ENCODE measurements at regions not wholly inside any gene's neighbourhood (a gene's known extent, or its start where the extent isn't known, plus 50 kb on each side); places are given as distances from the start of the nearest gene placed in this dataset.

DNA sequence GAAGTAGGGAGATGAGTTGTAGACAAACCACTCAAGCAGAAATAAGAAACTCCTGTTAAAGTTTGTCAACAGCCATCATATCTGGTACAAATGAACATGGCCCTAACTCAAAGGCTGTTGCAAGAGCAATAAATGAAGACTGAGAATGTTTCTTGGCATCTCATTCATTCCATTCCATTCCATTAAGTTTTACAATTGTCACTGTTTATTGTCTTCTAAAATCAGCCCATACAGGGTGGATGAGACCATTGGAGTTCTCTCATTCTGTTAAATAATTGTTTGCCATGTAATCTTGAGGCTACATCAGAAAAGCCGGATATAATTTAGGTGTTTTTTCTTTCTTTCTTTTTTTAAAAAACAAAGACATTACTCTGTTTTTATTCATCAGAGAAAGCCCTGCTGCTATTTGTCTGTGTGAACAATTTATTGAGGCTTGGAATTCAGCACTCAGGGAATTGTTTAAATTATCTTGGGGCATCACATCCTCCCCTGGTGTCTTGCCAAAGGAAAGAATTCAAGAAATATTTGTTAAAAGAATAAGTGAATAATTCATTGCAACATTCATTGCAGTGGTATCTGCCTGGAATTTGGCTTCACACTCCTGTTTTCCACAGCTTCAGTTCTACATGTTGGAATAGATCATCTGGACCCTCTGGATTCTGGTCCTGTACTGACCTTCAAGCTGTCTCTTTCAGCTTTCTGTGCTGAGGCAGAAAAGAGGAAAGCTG, 604.5 kb downstream of the PLPP3 start:
- DNase-seq (ENCODE audit: low read depth) = no peak

DNA sequence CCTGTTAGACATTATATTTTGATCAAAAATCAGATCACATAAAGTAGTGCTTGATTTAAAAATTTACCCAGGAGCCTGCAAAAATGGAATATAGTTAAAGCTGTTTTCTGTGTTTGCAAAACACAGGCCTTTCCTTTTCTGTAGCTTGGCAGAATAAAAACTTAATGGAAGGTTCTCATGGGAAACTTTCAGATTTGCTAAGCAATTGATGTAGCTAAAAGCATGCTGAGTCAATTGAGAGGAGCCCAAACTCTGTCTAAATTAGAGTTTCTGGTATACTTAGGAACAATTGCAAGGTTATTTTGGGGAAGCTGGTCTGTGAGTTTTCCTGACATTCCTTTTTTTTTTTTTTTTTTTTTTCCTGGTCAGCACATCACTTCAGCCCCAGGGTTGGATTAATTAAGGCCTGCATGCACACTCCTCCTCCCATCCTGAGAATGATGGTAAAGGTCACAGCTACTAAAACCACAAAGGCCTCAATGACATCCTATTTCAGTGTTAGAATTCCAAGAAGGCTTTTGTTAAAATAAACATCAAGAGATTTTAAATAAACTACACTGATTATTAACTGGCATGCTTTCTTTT, 608.7 kb downstream of the PLPP3 start:
- DNase-seq (ENCODE audit: low read depth) = no peak

DNA sequence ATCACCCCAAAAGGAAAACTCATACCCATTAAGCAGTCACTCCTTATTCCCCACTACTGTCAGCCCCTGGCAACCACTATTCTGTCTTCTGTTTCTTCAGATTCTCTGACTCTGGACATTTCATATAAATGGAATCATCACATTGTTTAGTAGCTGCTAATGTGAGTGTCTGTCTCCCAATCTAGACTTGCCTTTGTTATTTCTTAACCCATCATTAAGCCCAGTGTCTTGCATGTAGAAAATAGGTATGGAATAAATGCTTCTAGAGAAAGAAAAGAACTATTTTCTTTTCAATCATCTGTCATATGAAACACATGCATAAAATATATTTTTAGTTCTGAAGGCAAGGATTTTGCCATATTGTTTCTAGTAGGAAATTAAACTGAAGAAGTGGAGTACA, 610.0 kb downstream of the PLPP3 start:
- no peak for DNase-seq (ENCODE audit: low read depth)

DNA sequence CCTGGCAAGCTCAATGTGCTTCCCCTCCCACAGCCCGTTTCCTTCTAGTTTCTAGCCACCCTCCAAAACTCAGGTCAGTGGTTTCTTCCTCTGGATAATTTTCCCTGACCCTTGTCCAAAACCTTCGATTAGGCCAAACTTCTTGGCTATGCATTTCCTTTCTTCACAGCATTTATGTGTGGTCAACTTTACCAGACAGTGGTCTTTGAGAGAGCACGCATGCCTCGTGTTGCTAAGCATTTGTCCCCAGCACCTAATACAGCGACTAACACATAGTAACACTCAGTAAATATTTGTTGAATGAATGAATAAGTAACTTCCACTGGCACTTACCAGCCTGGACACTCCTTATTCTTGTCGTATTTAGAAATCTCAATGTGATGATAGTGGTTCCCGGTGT, 610.7 kb downstream of the PLPP3 start:
- no peak for DNase-seq (ENCODE audit: low read depth)

DNA sequence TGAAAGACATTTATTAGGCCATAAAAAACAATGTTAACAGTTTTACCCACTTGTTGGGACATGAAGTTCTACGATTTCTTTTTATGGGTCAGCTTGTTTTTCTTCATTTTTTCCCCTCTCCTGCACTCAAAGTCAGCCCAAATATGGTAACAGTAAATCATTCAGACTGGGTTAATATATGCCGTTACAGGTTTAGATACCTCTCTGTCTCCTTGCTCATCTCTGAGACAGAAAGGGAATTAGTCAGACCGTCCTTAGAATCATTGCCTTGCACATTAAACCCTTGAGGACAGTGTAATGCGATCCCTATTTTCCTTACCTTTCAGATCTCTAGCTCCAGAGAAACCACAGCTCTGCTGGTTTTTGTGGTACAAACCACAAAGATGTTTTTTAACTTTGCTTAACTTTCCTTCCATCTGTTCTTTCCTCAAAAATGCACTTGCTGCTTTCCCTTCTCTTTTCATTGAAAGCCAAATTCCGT, 613.3 kb downstream of the PLPP3 start:
- no peak for DNase-seq (ENCODE audit: low read depth)

DNA sequence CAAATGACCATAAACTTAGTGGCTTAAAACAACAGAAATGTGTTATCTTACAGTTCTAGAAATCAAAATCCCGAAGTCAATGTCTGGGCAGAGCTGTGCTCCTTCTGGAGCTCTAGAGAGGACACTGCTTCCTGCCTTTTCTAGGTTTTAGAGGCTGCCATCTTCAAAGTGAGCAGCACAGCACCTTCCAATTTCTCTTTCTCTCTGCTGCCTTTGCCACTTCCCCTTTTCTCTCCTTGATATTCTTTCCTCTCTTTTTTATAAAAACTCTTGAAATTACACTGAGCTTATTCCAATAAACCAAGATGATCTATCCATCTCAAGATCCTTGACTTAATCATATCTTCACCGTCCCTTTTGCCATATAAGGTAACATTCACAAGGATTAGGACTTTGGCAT, 616.9 kb downstream of the PLPP3 start:
- no peak for DNase-seq (ENCODE audit: low read depth)

DNA sequence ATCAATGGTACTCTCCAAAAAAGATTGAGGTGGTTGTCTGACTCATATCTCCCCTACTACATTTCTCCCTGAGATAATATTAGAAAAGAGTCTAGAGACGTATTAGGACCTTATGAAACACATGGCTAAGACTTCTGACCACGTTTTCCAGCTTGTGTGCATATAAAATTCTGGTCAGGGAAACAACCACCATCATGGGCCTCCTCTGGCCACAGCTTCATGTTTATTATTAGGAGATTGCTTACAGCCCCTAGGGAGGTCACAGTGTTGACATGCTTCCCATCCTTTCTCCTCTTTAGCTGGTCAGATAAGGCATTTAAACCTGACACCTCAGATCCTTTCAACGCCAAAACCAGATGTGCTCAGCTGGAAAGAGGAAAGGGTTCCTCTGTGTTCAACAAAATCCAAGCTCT, 620.2 kb downstream of the PLPP3 start:
- no peak for DNase-seq (ENCODE audit: low read depth)

DNA sequence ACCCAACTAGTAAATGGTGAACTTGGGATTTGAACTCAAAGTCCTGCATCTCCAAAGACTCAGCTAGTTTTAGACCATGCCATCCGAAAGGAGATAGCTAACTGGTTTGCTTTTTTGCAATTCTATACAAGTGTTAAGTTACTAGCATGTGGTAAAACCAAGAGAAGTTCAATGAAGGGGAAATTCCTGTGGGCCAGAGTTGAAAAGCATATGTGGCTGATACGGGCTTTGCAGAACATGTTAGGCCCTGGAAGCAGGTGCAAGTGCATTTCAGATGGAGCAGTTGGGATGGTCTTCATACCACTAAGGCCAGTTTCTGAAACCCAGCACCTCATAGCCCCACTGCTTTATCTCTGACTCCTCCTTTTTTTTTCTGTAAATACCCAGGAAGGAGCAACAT, 620.9 kb downstream of the PLPP3 start:
- no peak for DNase-seq (ENCODE audit: low read depth)

DNA sequence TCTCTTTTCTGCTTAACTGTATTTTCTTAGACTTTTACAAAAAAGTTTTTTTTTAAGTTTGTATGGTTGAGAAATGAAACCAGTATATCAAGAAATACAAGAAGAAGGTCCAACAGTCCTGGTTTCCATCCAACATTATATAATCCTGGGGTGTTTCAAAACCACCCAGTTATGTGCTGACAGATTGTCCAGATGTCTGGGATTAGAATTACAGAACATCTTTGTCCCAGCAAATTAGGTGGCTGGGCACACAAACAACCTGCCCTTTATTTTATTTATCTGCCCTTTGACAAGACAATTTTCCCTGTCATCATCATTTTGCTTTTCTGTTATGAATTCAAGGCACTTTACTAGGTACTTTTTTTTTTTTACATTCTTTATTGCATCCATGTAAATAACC, 622.1 kb downstream of the PLPP3 start:
- no peak for DNase-seq (ENCODE audit: low read depth)

DNA sequence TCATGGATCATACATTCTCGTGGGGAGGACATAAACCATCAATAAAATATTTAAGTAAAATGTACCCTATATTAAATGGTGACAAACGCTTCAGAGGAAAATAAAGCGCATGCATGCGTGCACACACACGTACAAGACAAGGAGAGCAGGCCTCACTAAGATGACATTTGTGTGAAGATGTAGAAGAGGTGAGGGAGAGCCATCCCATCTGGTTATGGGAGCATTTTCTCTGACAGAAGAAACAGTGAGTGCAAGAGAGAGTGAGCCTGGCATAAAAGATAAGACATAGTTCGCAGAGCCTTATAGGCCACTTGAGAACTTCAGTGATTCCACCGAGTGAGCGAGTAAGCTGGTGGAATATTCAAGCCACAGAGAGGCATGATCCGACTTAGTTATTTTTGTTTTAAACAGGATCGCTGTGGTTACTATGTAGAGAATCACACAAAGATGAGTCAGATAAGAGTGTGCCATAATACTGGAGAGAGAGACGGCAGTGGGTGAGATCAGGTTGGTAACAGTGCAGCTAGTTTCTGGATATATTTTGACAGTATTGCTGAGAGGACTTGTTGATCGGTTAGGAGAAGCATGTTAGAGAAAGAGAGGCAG, 624.2 kb downstream of the PLPP3 start:
- no peak for DNase-seq (ENCODE audit: low read depth)

DNA sequence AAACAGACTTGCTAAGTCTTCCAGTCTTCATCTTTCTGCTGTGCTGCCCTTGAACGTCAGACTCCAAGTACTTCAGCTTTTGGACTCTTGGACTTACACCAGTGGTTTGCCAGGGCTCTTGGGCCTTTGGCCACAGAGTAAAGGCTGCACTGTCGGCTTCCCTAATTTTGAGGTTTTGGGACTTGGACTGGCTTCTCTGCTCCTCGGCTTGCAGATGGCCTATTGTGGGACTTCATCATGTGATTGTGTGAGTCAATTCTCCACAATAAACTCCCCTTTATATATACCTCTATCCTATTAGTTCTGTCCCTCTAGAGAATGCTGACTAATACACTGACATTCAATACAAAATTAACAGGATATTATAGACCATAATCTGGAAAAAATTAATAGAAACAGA, 628.1 kb downstream of the PLPP3 start:
- DNase-seq (ENCODE audit: low read depth) = no peak

DNA sequence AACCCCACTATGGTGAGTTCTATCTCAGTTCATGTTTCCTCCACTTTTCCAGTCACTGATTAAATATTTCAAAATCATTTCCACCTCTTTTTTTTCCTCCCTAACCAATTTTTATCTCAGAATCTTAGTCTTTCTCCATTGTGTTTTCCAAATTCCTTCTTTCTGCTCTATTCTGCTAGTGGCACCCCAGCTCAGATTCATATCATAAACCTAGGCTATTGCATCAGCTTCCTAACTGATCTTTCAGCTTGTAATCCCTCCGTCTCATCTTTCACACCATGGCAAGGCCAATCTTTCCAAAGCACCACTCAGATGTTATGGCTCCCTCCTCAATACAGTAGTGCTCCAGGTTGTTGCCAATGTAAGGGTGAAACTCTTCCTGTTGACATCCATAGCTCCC, 631.9 kb downstream of the PLPP3 start:
- DNase-seq (ENCODE audit: low read depth) = no peak

DNA sequence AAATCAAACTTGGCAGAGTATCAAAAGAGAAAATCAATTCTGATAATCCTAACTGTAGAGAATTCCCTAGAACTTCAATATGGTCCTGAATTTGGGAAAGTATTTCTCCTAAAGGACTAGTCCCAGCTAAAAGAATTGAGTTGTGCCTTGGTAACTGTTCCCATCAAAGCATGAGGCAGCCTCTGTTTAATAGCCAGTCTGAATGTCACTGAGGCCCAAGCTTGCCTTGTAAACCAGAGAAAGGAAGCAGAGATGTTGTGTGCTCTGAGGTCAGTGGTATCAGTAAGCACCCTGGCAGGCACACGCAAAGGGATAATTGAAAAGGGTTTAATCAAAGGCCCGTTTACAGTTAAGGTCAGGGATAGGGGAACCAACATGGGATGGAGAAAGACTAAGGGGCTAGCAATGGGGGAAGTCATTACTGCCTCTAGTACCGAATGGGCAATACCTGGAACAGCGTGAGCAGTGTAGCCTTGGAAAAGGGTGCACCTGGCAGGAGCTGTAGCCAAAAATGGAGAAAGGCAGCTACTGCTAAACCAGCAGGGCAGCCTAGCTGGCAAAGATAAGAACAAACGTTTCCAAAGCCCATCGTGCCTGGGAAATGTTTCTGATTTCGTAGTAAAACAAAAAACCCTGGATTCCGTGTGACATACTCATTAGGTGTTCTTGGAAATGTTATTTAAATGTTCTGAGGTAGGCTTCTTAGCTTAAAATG, 635.5 kb downstream of the PLPP3 start:
- no peak for DNase-seq (ENCODE audit: low read depth)

DNA sequence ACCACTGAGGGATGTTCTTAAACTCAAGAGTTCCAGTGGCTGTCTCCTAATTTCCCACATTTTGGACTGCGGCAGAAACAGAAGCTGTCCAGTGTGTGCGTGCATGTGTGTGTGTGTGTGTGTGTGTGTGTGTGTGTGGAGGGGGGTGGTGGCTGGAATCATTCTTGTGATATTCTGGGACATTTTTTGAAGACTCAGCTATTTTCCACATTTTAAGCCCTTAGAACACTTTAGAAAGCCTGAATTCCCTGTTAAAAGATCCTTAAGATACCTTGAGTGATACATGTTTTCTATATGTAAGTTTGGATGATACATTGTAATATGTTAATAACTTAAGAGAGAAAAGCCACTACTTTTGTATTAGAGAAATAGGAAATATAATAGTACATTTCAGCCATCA, 636.4 kb downstream of the PLPP3 start:
- no peak for DNase-seq (ENCODE audit: low read depth)

DNA sequence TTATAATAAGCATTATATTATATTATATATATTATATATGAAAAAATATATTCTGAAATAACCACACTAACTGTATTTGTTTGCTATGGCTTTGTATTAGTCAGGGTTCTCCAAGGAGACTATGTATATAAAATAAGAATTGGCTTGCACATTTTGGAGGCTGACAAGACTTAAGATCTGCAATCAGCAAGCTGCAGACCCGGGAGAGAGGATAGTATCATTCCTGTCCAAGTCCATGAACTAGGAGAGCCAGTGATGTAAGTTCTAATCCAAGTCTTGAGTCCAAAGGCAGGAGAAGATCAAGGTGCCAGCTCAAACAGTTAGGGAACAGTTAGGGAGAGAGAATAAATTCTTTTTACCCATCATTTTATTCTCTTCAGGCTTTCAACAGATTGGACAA, 639.5 kb downstream of the PLPP3 start:
- DNase-seq (ENCODE audit: low read depth) = no peak

DNA sequence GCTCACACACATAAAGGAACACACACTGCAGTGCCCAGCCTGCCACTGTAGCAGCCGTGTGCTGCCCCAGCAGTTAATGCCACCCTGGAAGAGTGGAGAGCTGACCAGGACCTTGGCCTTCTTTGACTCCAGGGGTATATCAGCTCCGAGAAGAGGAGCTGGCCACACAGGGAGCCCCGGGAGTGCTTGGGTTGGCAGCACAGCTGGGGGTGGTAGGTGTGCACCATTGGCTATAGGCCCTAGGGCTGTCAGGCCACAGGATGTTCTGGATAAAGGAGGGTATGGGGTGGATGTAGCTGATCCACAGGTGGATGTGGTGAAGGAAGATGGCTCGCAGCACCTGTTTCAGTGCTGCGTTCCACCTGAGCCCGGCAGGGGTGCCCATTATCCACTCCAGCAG, 640.5 kb downstream of the PLPP3 start:
- no peak for DNase-seq (ENCODE audit: low read depth)

DNA sequence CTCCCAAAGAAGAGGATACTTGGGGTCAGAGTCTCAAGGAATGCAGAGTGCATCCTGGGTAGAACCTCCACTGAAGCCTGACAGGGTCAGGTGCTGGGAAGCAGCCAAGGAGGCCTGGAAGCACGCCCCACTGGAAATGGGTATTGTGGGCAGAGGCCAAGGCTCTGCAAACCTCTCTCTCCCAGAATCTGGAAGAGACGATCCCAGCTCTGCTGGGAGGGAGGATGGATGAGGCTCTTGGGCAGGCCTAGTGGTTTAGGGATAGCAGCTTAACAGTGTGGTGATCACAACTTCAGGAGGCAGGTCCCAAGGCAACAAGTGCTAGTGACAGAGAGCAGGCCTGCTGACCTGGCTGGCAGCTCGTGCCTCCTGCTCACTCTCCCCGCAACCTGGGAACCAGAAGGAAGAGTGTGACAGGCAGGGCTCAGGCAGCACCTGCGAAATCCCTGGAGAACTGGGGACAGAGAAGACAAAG, 641.0 kb downstream of the PLPP3 start:
- no peak for DNase-seq (ENCODE audit: low read depth)

DNA sequence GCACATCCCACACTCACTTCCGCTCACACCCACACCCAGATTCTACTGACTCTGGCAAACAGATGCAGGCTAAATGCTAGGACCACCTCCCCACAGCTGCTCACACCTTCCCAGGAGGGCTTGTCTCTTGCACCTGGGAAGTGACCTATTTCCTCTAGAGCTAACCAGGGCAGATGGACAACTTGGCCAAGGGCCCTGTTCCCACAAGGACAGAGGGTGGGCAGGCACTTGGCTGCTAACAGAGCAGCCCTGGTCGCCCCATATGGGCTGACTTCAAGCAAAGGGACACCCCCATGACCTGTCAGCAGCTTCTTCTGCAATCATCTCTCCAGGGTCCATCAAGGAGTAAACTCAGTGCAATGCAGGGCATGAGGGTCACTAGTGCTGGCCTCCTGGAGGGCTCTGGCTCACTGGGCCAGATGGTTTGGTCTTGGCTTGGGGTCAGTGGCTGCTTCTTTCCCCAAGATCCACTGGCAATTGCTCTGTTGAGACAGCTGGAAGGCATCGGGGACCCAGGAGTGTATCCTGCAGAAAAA, 641.5 kb downstream of the PLPP3 start:
- no peak for DNase-seq (ENCODE audit: low read depth)

DNA sequence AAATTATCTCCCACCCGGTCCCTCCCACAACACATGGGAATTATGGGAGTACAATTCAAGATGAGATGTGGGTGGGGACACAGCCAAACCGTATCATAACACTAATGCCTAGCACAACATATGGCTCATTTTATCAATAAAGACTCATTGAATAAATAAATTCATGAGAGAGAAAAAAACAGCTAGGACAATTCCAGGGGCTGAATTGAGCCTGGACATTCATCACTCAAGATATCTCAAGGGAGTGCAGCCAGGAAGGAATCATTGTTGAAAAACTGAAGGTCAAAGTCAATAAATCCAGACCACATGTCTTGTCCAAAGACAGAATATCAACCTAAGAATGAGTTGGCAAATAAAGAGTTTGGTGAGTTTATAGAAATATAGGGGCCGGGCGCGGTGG, 644.1 kb downstream of the PLPP3 start:
- DNase-seq (ENCODE audit: low read depth) = no peak

DNA sequence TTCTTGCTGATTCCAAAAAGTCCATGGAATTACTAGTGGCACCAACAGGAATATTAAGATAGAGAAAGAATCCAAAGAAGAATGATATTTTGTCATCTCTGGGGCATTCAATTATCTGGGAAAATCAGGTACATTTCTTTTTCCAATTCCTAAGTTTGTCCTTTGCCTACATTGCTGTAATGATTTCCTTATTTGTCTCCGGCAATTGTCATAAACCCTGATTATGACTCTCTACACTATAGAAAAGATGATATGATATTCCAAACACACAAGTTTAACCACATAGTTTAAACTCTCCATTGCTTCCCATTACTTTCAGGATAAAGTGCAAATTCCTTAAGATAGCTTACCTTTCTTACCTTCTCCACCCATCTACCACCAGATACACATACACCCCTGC, 647.0 kb downstream of the PLPP3 start:
- DNase-seq (ENCODE audit: low read depth) = no peak

DNA sequence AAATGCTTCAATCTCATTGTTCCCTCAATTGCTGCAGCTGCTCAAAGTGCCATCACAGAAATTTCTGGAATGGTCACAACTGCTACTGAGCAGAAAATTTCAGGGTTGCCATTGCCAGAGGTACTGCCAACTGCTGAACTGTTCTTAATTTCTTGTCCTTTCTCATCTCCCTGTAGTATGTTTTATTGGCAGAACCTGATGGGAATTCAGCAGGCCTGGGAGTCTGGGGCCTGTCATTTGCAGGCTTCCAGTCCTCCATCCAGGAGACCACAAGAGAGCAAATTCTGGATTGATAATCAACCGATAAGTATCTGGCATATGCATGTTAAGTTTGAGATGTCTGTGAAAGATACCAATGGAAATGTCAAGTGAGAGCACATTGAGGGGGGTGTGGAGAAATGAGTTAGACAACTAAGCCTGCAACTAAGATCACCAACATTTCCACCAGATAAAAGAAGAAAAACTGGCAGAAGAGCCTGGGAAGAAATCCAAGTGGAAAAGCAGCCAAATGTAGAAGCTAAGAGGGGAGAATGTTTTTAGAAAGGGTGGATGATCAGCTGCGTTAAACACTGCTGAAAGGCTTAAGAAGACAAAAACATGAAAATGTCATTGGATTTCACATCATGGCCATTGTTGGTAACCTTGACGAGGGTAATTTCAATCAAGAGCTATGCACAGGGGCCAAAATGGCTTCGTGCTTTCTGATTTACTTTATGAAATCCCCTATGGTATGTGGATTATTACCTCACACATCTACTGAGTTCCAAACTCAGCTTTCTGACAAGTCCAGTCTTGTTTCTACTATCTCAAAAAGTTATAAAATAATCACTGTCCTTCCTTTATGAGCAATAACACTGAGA, 648.1 kb downstream of the PLPP3 start:
- no peak for DNase-seq (ENCODE audit: low read depth)

DNA sequence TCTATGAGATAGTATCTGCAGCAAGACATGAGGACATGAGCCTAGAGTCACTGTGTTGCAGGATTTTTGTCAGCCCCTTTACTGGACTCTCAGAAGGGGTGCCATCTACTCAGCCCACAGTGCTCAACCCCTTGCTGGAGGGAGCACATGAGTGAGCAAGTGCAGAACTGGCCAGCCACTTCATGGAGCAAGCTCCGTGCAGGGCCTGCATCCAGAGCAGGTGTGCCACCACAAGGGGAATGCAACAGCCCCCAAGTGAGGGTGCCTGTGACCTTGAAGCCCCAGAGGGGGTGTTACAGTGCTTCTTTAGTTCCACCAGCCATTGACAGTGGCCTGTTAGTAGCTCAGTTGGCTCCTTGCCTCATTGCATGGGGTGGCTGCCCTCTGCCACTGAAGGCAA, 649.7 kb downstream of the PLPP3 start:
- DNase-seq (ENCODE audit: low read depth) = no peak
